ENCODE measurements at regions not wholly inside any gene's neighbourhood (a gene's known extent, or its start where the extent isn't known, plus 50 kb on each side); places are given as distances from the start of the nearest gene placed in this dataset.

DNA sequence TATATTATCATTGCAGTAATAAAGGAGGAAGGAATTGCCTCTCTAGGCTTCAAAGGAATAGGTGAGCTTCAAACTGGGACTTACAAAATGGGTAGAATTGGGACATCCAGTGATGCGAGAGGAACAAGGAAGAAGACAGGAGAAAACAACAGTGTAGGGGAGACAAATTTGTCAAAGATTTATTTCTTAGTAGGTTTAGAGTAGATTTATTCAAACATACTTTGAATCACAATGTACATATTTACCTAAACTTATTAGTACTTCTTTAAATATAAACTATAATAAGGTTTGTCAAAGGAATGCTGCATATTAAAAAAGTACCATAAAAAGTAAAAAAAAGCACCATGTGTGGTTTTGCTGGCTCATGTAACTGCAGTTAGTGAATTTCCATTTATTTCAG is 161.4 kb upstream of the CDH2 start:
- Histone ChIP-seq H3K36me3 (ENCODE audit: control insufficient read depth, low read length) (no peaks in the 10 kb centered on the region), H3K4me3 (ENCODE audit: low read length) (no peak overlapping the region), H3K4me2 (ENCODE audit: low read length) (no peak overlapping the region), H3K4me1 (ENCODE audit: control insufficient read depth, low read length) (no peaks in the 10 kb centered on the region), H3F3A (ENCODE audit: control insufficient read depth, insufficient read depth) (no peaks in the 10 kb centered on the region), H3K79me2 (ENCODE audit: control insufficient read depth, low read length) (no peaks in the 10 kb centered on the region), H3K9me3 (ENCODE audit: control insufficient read depth, insufficient read depth, low read length) (no peaks in the 10 kb centered on the region), H4K20me1 (ENCODE audit: control insufficient read depth, insufficient read depth, low read depth, low read length) (no peaks in the 10 kb centered on the region), H3K9me2 (replicated peaks; ENCODE audit: control insufficient read depth, low read length) (no peaks in the 10 kb centered on the region), H3K27me3 (ENCODE audit: control insufficient read depth, low read length) (no peaks in the 10 kb centered on the region), H3K27ac (ENCODE audit: low read depth, low read length) (no peak overlapping the region)
- no peak for TF ChIP-seq EZH2phosphoT487 (IDR thresholded peaks at IDR 0.05; ENCODE audit: borderline replicate concordance, low read length)
- TF ChIP-seq, protein P1, sequence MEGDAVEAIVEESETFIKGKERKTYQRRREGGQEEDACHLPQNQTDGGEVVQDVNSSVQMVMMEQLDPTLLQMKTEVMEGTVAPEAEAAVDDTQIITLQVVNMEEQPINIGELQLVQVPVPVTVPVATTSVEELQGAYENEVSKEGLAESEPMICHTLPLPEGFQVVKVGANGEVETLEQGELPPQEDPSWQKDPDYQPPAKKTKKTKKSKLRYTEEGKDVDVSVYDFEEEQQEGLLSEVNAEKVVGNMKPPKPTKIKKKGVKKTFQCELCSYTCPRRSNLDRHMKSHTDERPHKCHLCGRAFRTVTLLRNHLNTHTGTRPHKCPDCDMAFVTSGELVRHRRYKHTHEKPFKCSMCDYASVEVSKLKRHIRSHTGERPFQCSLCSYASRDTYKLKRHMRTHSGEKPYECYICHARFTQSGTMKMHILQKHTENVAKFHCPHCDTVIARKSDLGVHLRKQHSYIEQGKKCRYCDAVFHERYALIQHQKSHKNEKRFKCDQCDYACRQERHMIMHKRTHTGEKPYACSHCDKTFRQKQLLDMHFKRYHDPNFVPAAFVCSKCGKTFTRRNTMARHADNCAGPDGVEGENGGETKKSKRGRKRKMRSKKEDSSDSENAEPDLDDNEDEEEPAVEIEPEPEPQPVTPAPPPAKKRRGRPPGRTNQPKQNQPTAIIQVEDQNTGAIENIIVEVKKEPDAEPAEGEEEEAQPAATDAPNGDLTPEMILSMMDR (IDR thresholded peaks at IDR 0.05; ENCODE audit: low read depth, low read length, poor library complexity, severe bottlenecking): no peak

DNA sequence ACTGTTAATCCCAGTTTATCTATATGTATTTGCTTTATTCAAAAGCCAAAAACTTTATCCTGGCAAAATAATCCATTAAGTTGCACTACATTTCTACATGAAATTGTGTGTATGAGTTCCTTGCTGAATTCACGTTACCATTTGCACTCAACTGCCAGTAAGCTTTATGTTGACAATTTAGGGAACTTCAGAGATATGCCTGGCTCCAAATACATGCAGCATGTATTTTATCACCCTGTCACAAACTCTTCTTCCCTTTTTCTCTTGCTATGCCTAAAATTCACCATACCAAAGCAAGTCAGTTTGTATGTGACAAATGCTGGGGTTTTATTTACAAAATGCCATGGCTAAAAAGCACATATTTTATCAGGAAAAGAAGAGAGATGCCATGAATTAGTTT is 157.6 kb upstream of the CDH2 start:
- Histone ChIP-seq H3F3A (ENCODE audit: control insufficient read depth, insufficient read depth) (no peaks in the 10 kb centered on the region), H4K20me1 (ENCODE audit: control insufficient read depth, insufficient read depth, low read depth, low read length) (no peaks in the 10 kb centered on the region), H3K4me3 (ENCODE audit: low read length) (no peak overlapping the region), H3K36me3 (ENCODE audit: control insufficient read depth, low read length) (no peaks in the 10 kb centered on the region), H3K4me1 (ENCODE audit: control insufficient read depth, low read length) (no peaks in the 10 kb centered on the region), H3K4me2 (ENCODE audit: low read length) (no peak overlapping the region), H3K79me2 (ENCODE audit: control insufficient read depth, low read length) (no peaks in the 10 kb centered on the region), H3K27me3 (ENCODE audit: control insufficient read depth, low read length) (no peaks in the 10 kb centered on the region), H3K27ac (ENCODE audit: low read depth, low read length) (no peak overlapping the region), H3K9me2 (replicated peaks; ENCODE audit: control insufficient read depth, low read length) (no peaks in the 10 kb centered on the region), H3K9me3 (ENCODE audit: control insufficient read depth, insufficient read depth, low read length) (no peaks in the 10 kb centered on the region)
- TF ChIP-seq EZH2phosphoT487 (IDR thresholded peaks at IDR 0.05; ENCODE audit: borderline replicate concordance, low read length): no peak
- TF ChIP-seq, protein P1 (IDR thresholded peaks at IDR 0.05; ENCODE audit: low read depth, low read length, poor library complexity, severe bottlenecking): no peak

DNA sequence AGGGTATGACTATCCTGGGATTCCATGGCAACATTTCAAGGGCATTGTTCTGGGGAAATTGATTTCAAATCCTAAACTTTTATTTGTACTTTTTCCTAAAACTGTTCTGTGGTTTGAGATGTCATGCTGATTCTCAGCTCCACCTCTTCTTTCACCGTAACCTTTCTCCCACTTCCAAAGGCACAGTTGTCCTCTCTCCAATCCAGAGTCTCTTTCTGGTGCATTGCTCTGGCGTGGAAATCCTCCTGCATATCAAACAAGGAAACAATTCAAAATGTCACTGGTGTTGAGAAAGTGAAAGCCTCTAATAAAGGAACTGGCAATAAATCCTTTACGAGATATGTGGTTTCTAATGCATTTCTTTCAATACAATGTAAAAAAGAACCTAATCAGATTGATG is 155.1 kb upstream of the CDH2 start:
- H3K36me3 ChIP-seq (ENCODE audit: control insufficient read depth, low read length): no peaks in the 10 kb centered on the region
- no peak for TF ChIP-seq EZH2phosphoT487 (IDR thresholded peaks at IDR 0.05; ENCODE audit: borderline replicate concordance, low read length)
- TF ChIP-seq, protein P1 (IDR thresholded peaks at IDR 0.05; ENCODE audit: low read depth, low read length, poor library complexity, severe bottlenecking): no peak

DNA sequence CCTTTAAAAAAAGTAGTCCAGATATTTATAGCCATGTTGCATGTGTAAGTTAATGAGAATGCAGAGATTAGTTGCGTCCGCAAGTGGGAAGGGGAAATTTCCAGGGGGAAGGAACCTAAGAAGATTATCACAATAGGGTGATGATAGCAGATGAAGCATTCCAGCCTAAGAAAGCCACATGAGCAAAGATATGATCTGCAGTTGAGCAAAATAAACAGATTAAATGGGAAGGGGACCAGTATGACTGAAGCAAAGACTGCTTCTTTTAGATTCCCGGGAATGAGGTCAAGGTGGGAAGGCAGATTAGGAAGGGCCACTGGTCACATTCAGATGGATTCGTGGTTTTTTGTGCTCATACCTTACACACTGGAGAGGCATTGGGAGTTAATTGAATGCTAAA is 154.6 kb upstream of the CDH2 start:
- Histone ChIP-seq H3F3A (ENCODE audit: control insufficient read depth, insufficient read depth) (no peaks in the 10 kb centered on the region), H3K4me2 (ENCODE audit: low read length) (no peak overlapping the region), H3K27ac (ENCODE audit: low read depth, low read length) (no peak overlapping the region), H3K36me3 (ENCODE audit: control insufficient read depth, low read length) (no peaks in the 10 kb centered on the region), H3K4me1 (ENCODE audit: control insufficient read depth, low read length) (no peaks in the 10 kb centered on the region), H3K79me2 (ENCODE audit: control insufficient read depth, low read length) (no peaks in the 10 kb centered on the region), H3K9me2 (replicated peaks; ENCODE audit: control insufficient read depth, low read length) (no peaks in the 10 kb centered on the region), H3K27me3 (ENCODE audit: control insufficient read depth, low read length) (no peaks in the 10 kb centered on the region), H3K9me3 (ENCODE audit: control insufficient read depth, insufficient read depth, low read length) (no peaks in the 10 kb centered on the region; the same call in 1 of the 2 replicates), H4K20me1 (ENCODE audit: control insufficient read depth, insufficient read depth, low read depth, low read length) (no peaks in the 10 kb centered on the region), H3K4me3 (ENCODE audit: low read length) (no peak overlapping the region)
- TF ChIP-seq, protein P1 (IDR thresholded peaks at IDR 0.05; ENCODE audit: low read depth, low read length, poor library complexity, severe bottlenecking): no peak
- no peak for TF ChIP-seq EZH2phosphoT487 (IDR thresholded peaks at IDR 0.05; ENCODE audit: borderline replicate concordance, low read length)

More for the DNA sequence above, 155.1 kb upstream of the CDH2 start:
- Histone ChIP-seq H3K4me2 (ENCODE audit: low read length) (no peak overlapping the region), H3K4me3 (ENCODE audit: low read length) (no peak overlapping the region), H4K20me1 (ENCODE audit: control insufficient read depth, insufficient read depth, low read depth, low read length) (no peaks in the 10 kb centered on the region), H3K4me1 (ENCODE audit: control insufficient read depth, low read length) (no peaks in the 10 kb centered on the region), H3K27me3 (ENCODE audit: control insufficient read depth, low read length) (no peaks in the 10 kb centered on the region), H3F3A (ENCODE audit: control insufficient read depth, insufficient read depth) (no peaks in the 10 kb centered on the region), H3K9me3 (ENCODE audit: control insufficient read depth, insufficient read depth, low read length) (no peaks in the 10 kb centered on the region; the same call in 1 of the 2 replicates), H3K27ac (ENCODE audit: low read depth, low read length) (no peak overlapping the region), H3K79me2 (ENCODE audit: control insufficient read depth, low read length) (no peaks in the 10 kb centered on the region), H3K9me2 (replicated peaks; ENCODE audit: control insufficient read depth, low read length) (no peaks in the 10 kb centered on the region)

Measured in DOHH2 (cell line).